Mammary epithelial cell (primary cell): ENCODE measurements at regions not wholly inside any gene's neighbourhood (a gene's known extent, or its start where the extent isn't known, plus 50 kb on each side); places are given as distances from the start of the nearest gene placed in this dataset.

Experiments
- EZH2 ChIP-seq: IDR thresholded peaks from 2 replicates; pipeline ENCODE4 v1.6.1; 2012; ENCODE audit warnings: low read length, inconsistent platforms, borderline replicate concordance
- TF ChIP-seq, protein P1 (sequence below), 2 donors: IDR thresholded peaks in 1 of 2; conservative IDR thresholded peaks in 1 of 2; 2 replicates each; pipeline ENCODE4 v1.5.1; 2011 to 2012; ENCODE audit warnings: inconsistent platforms in 2 of 2, low read length in 2 of 2, mild to moderate bottlenecking in 2 of 2, control low read depth in 1 of 2, low read depth in 1 of 2; ENCODE audit not compliant: insufficient read depth in 1 of 2; ENCODE audit errors: extremely low read depth in 1 of 2

DNA sequence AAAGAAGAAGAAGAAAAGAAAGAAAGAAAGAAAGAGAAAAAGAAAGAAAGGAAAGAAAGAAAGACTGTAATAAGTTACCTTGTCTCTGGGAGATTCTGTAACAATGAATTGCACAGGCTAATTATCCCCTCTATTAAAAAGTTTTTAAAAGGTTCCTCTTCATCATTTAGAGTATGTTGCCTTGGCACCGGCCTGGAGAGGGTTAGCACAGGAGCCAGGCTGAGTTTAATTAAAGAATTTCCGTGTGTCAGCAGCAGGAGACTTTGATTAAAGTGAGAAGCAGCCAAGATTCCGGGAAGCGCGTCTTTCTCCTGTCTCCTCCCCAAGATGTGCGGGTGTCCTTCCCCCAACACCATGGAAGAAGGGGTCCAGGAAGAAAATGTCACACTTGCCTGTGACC, 92.8 kb upstream of the ETV6 start:
- TF ChIP-seq, protein P1, sequence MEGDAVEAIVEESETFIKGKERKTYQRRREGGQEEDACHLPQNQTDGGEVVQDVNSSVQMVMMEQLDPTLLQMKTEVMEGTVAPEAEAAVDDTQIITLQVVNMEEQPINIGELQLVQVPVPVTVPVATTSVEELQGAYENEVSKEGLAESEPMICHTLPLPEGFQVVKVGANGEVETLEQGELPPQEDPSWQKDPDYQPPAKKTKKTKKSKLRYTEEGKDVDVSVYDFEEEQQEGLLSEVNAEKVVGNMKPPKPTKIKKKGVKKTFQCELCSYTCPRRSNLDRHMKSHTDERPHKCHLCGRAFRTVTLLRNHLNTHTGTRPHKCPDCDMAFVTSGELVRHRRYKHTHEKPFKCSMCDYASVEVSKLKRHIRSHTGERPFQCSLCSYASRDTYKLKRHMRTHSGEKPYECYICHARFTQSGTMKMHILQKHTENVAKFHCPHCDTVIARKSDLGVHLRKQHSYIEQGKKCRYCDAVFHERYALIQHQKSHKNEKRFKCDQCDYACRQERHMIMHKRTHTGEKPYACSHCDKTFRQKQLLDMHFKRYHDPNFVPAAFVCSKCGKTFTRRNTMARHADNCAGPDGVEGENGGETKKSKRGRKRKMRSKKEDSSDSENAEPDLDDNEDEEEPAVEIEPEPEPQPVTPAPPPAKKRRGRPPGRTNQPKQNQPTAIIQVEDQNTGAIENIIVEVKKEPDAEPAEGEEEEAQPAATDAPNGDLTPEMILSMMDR (conservative IDR thresholded peaks at IDR 0.05 in 1 of 2, IDR thresholded peaks at IDR 0.05 in 1 of 2; ENCODE audit: extremely low read depth in 1 of 2, insufficient read depth in 1 of 2, low read depth in 1 of 2, low read length in 2 of 2), result no peak
- no peak for TF ChIP-seq EZH2
